Duodenal mucosa (tissue), 2 donors: ENCODE measurements at regions not wholly inside any gene's neighbourhood (a gene's known extent, or its start where the extent isn't known, plus 50 kb on each side); places are given as distances from the start of the nearest gene placed in this dataset.

ENCODE experiments used
- H3K27ac ChIP-seq: one replicate; pipeline ENCODE4 v1.7.0; 2013; ENCODE audit warnings: low read depth, low read length
- H3K27me3 ChIP-seq, 2 donors: one replicate each; pipeline ENCODE4 v1.7.0; 2013; ENCODE audit warnings: low read length in 2 of 2, control low read depth in 1 of 2; ENCODE audit not compliant: insufficient read depth in 2 of 2, control insufficient read depth in 1 of 2
- H3K36me3 ChIP-seq, 2 donors: one replicate each; pipeline ENCODE4 v1.7.0; 2013; ENCODE audit warnings: low read length in 2 of 2, control low read depth in 1 of 2; ENCODE audit not compliant: insufficient read depth in 2 of 2, control insufficient read depth in 1 of 2
- H3K4me1 ChIP-seq, 2 donors: one replicate each; pipeline ENCODE4 v1.7.0; 2013; ENCODE audit warnings: low read length in 2 of 2, control low read depth in 1 of 2; ENCODE audit not compliant: insufficient read depth in 2 of 2, control insufficient read depth in 1 of 2
- H3K4me3 ChIP-seq, 2 donors: one replicate each; pipeline ENCODE4 v1.7.0; 2013; ENCODE audit warnings: low read length in 2 of 2, low read depth in 1 of 2
- H3K9ac ChIP-seq, 2 donors: one replicate each; pipeline ENCODE4 v1.7.0; 2013; ENCODE audit warnings: low read length in 2 of 2, low read depth in 1 of 2
- H3K9me3 ChIP-seq, 2 donors: one replicate each; pipeline ENCODE4 v1.7.0; 2013; ENCODE audit warnings: low read length in 2 of 2, control low read depth in 1 of 2; ENCODE audit not compliant: control insufficient read depth in 1 of 2

DNA sequence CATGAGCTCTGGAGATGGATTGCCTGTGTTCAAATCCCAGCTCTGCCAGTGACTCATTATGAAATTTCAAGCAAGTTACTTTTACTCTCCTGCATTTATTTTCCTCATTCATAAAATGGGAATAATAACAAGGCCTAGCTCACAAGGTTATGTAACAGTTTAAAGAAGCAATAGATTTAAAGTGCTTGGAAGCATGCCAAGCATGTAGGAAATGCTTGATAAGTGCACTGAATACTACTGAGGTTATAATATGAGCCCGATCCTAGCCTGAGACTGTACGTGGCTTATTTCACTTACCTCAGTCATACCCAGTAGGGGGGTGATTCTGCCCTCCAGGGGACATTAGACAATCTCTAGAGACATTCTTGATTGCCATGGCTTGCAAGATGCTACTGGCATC lies 734.1 kb upstream of the WWC1 start:
- no peaks in the 10 kb centered on the region for H3K27me3 ChIP-seq
- no peak overlapping the region for H3K4me3 ChIP-seq
- H3K4me1 ChIP-seq, result no peaks in the 10 kb centered on the region
- H3K36me3 ChIP-seq, result no peaks in the 10 kb centered on the region
- H3K27ac ChIP-seq, result no peak overlapping the region
- peaks cover 0 to 1% of the 10 kb centered on the region in 2 donors for H3K9me3 ChIP-seq
- no peak overlapping the region for H3K9ac ChIP-seq

GRCh38 chr5:167561796-167562195 lies 729.6 kb upstream of the WWC1 start:
- no peak overlapping the region for H3K4me3 ChIP-seq
- H3K4me1 ChIP-seq, result no peaks in the 10 kb centered on the region
- H3K36me3 ChIP-seq, result no peaks in the 10 kb centered on the region
- H3K9ac ChIP-seq, result no peak overlapping the region
- H3K27ac ChIP-seq, result no peak overlapping the region
- H3K27me3 ChIP-seq, result no peaks in the 10 kb centered on the region
- no peaks in the 10 kb centered on the region for H3K9me3 ChIP-seq

- no peak overlapping the region for H3K27ac ChIP-seq
- H3K9ac ChIP-seq, result no peak overlapping the region
- H3K4me1 ChIP-seq, result no peaks in the 10 kb centered on the region
- H3K4me3 ChIP-seq, result no peak overlapping the region
- no peaks in the 10 kb centered on the region for H3K9me3 ChIP-seq
- H3K27me3 ChIP-seq, result no peaks in the 10 kb centered on the region
- no peaks in the 10 kb centered on the region for H3K36me3 ChIP-seq
Observed at GRCh38 chr5:167564275-167564674, 727.2 kb upstream of the WWC1 start.

DNA sequence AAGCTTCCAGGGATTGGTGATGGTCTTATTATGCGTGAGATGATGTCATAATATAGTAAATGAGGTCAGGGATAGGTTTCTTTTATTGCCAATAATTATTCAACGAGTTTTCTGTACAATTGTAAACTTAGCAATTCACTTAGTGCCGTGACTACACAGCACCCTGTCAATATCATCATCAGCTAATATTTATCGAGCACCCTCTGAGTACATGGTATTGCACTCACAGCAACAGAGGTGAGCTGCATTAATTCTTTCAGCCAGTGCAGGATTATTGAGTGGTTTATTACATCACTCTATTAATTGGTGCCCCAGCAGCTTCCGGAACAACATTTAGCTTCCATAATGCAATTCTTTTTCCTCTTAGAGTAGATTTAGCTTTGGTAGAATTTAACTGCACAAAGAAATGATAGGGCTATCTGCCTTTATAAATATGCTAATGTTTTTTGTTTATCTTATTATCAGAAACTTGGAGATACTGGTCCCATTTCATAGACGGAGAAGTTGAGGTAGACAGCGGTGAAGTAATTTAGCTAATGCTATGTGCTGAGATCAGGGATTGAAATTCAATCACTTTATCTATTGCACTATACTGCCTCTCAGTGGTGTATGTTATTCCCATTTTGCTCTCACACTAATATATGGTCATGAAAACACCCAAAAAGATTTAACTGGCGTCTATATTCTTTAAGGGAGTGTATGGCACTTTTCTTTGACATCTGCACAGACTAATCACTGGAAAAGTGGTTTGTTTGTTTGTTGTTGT lies 726.1 kb upstream of the WWC1 start:
- Histone ChIP-seq H3K4me3 (no peak overlapping the region), H3K9me3 (no peaks in the 10 kb centered on the region), H3K27me3 (no peaks in the 10 kb centered on the region), H3K27ac (no peak overlapping the region), H3K4me1 (no peaks in the 10 kb centered on the region), H3K36me3 (no peaks in the 10 kb centered on the region), H3K9ac (no peak overlapping the region)

DNA sequence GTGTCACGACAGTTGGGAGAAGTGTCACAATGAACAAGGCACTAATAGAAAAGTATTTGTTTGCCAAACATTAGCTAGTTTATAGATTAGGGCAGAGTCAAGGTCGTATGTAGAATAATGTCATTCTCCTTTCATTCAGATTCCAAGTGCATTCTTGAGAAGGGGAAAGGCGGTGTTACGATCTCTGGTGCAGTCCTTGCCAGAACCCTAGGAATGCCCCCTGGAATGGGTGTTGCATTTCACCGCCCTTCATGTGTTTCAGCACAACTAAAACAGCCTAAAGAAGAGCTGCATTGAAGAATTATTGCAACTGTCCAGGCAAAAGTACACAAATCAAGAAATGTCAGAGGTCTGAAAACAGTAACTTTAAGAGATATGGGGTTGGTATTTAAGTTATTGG lies 721.0 kb upstream of the WWC1 start:
- H3K27ac ChIP-seq, result no peak overlapping the region
- H3K9me3 ChIP-seq, result no peaks in the 10 kb centered on the region
- no peaks in the 10 kb centered on the region for H3K36me3 ChIP-seq
- H3K27me3 ChIP-seq, result peaks cover 9 to 27% of the 10 kb centered on the region in 2 donors
- no peak overlapping the region for H3K9ac ChIP-seq
- H3K4me3 ChIP-seq, result no peak overlapping the region
- H3K4me1 ChIP-seq, result no peaks in the 10 kb centered on the region

DNA sequence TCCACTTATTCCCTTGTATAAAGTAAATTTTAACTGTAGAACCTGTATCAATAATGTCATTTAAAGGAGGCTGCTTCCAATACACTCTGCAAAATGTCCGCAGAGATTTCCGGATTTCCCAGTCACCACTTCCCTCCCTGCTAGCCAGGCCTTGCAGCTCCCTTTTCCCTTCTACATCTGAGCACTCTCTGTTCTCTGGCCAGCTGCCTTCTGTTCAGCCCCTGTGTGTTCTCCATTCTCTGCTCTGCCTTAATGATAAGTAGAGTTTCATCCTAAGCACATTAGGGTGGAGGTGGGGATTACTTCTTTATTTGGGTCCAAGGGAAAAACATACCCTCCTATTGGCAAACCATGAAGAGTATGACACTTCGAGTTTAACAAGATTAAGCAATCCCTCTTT lies 719.6 kb upstream of the WWC1 start:
- no peak overlapping the region for H3K4me3 ChIP-seq
- no peaks in the 10 kb centered on the region for H3K9me3 ChIP-seq
- no peak overlapping the region for H3K9ac ChIP-seq
- H3K27me3 ChIP-seq, result peaks cover 11 to 32% of the 10 kb centered on the region in 2 donors
- no peaks in the 10 kb centered on the region for H3K36me3 ChIP-seq
- H3K27ac ChIP-seq, result no peak overlapping the region
- no peaks in the 10 kb centered on the region for H3K4me1 ChIP-seq

- no peak overlapping the region for H3K4me3 ChIP-seq
- H3K4me1 ChIP-seq, result no peaks in the 10 kb centered on the region
- H3K36me3 ChIP-seq, result no peaks in the 10 kb centered on the region
- H3K9me3 ChIP-seq, result no peaks in the 10 kb centered on the region
- no peak overlapping the region for H3K9ac ChIP-seq
- H3K27ac ChIP-seq, result no peak overlapping the region
- peaks cover 11 to 32% of the 10 kb centered on the region in 2 donors for H3K27me3 ChIP-seq
Observed at GRCh38 chr5:167573370-167574127, 717.9 kb upstream of the WWC1 start.

GRCh38 chr5:167574464-167574863 lies 717.0 kb upstream of the WWC1 start:
- Histone ChIP-seq H3K9me3 (no peaks in the 10 kb centered on the region), H3K27ac (no peak overlapping the region), H3K4me3 (no peak overlapping the region), H3K36me3 (no peaks in the 10 kb centered on the region), H3K27me3 (peaks cover 11 to 32% of the 10 kb centered on the region in 2 donors), H3K4me1 (no peaks in the 10 kb centered on the region), H3K9ac (no peak overlapping the region)

GRCh38 chr5:167575330-167575729 lies 716.1 kb upstream of the WWC1 start:
- Histone ChIP-seq H3K27me3 (peaks cover 11 to 32% of the 10 kb centered on the region in 2 donors), H3K9me3 (no peaks in the 10 kb centered on the region), H3K9ac (no peak overlapping the region), H3K27ac (no peak overlapping the region), H3K4me1 (no peaks in the 10 kb centered on the region), H3K36me3 (no peaks in the 10 kb centered on the region), H3K4me3 (no peak overlapping the region)

DNA sequence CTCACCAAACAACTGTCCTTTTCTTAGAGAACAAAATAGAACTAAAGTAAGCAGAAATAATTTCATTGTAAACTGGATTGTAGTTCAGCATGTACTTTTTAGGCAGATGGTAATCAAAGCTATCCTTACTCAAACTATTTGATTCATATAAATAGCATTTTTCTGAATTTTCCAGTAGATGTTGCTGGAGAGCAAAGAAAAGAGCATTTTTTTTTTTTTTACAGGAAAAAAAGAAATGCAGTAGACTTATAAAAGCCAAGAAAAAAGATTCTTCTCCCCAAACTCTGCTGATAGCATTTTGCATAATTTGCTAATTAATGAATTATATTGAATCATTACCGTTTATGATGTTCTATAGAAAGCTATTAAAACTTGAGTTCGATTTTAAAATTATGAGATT lies 715.3 kb upstream of the WWC1 start:
- Histone ChIP-seq H3K9ac (no peak overlapping the region), H3K27ac (no peak overlapping the region), H3K4me3 (no peak overlapping the region), H3K9me3 (no peaks in the 10 kb centered on the region), H3K4me1 (no peaks in the 10 kb centered on the region), H3K27me3 (peaks cover 11 to 32% of the 10 kb centered on the region in 2 donors), H3K36me3 (no peaks in the 10 kb centered on the region)
